Vagina (tissue), 2 donors: ENCODE measurements at regions not wholly inside any gene's neighbourhood (a gene's known extent, or its start where the extent isn't known, plus 50 kb on each side); places are given as distances from the start of the nearest gene placed in this dataset.

Experiments used
- CTCF ChIP-seq, 3 experiments: fragments of 450-650 bp in 2 of 3; fragments of 200-600 bp in 1 of 3; sonication (generic) in 1 of 3; IDR thresholded peaks; one replicate each; pipeline ENCODE4 v1.5.1; 2017 to 2019; ENCODE audit warnings: antibody characterized with exemption in 3 of 3, mild to moderate bottlenecking in 2 of 3, moderate library complexity in 2 of 3
- POLR2A ChIP-seq, 2 donors: fragments of 450-650 bp; IDR thresholded peaks; one replicate each; pipeline ENCODE4 v1.6.1; 2017; ENCODE audit warnings: antibody characterized with exemption in 2 of 2, mild to moderate bottlenecking in 2 of 2, moderate library complexity in 2 of 2
- POLR2AphosphoS5 ChIP-seq, 2 donors: sonication (generic); formaldehyde crosslinking; IDR thresholded peaks; one replicate each; pipeline ENCODE4 v1.9.0; 2017; ENCODE audit warnings: antibody characterized with exemption in 2 of 2, mild to moderate bottlenecking in 2 of 2, low read depth in 1 of 2; ENCODE audit not compliant: insufficient read depth in 1 of 2

DNA sequence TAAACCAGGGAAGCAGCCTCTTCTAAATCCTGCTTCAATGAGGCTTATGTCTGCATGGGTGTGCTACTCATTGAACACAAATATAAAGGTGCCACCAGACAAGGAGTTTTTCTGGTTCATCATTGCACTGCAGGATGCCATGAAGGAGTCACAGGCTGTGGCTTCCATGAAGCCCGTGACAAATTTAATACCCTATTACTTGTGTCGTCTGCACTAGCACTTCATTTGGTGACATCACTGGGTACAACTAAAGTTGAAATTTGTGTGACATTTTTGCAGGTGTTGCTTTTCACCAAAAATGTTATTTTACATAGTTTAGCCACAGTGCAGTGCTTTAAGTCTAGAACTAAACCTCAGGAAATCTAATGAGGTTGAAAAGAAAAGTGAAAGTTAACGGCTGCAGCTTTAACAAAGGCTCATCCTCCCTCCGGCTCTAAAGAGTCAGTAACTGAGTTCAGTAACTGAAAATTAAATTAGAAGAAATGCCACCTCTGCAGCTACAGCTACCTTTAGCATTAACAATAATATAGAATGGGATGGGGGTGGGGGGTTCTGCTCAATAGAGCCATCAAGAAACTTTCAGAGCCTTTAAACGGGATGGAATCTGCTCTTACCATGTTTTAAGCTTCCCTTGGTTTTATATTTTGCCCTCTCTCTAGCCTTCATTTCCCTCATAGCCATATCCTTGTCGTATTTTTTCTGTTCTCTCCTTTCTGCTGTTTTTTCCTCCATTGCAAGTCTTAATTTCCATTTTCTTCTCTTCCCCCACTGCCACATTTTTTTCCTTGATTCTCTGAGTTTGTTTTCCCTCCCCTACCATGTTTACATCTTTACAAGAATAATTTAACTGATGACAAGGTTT is 233.8 kb upstream of the TMEM161B start:
- TF ChIP-seq CTCF (IDR thresholded peaks at IDR 0.05): no peak
- TF ChIP-seq POLR2A (IDR thresholded peaks at IDR 0.05): no peak
- TF ChIP-seq POLR2AphosphoS5 (IDR thresholded peaks at IDR 0.05; ENCODE audit: insufficient read depth in 1 of 2, low read depth in 1 of 2): no peak
